ENCODE measurements at regions not wholly inside any gene's neighbourhood (a gene's known extent, or its start where the extent isn't known, plus 50 kb on each side); places are given as distances from the start of the nearest gene placed in this dataset.

DNA sequence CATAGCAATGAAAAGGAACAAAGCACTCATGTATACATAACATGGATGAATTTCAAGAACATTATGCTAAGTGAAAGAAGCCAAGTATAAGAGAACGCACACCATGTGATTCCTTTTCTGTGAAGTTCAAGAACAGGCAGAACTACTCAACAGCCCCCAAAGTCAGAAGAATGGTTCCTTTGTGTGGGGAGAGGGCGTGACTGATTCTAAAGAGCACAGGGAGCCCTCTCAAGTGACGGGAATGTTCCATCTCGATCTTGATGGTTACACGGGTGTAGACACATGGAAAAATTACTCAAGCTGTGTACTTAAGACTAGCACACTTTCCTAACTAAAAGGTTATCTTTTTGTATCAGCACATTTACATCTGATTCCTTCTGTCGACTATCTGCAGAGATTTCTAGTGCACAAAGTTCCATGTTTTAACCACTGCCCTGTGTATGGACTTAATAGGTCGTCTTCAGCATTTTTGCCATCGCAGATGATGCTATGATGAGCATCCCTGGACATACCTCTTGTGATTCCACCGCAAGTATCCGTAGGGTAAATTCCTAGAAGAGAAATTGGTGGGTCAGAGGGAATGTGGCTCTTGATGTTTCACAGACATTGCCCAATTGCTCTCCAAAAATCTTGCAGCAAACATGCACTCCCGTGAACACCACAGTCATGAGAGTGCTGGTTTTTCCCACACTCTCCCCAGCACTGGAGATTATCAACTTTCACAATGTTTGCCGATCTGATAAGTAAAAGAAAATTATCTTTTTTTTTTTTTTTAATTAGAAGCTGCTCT, 279.3 kb downstream of the BMP7 start:
- TF ChIP-seq FOXM1 (IDR thresholded peaks at IDR 0.05; ENCODE audit: borderline replicate concordance): no peak
- TF ChIP-seq ELF4 (IDR thresholded peaks at IDR 0.05): no peak
- TF ChIP-seq SUZ12 (IDR thresholded peaks at IDR 0.05): no peak
- TF ChIP-seq FOXK2 (IDR thresholded peaks at IDR 0.05): no peak

Data from HEK293T (cell line).